ENCODE measurements at regions not wholly inside any gene's neighbourhood (a gene's known extent, or its start where the extent isn't known, plus 50 kb on each side); places are given as distances from the start of the nearest gene placed in this dataset.

GRCh38 chr16:80489173-80489572, 51.6 kb upstream of the DYNLRB2 start:
- Histone ChIP-seq H3K4me3 (ENCODE audit: low read length in 3 of 3) (no peak overlapping the region), H3K4me1 (ENCODE audit: control insufficient read depth in 3 of 3, insufficient read depth in 3 of 3, low read length in 3 of 3) (no peaks in the 10 kb centered on the region), H3K36me3 (ENCODE audit: control insufficient read depth in 3 of 3, insufficient read depth in 3 of 3, low read length in 3 of 3) (no peaks in the 10 kb centered on the region), H3K9ac (ENCODE audit: low read depth in 1 of 3, low read length in 3 of 3) (no peak overlapping the region), H3K27ac (ENCODE audit: low read depth, low read length) (no peak overlapping the region), H3K27me3 (ENCODE audit: control insufficient read depth in 3 of 3, insufficient read depth in 3 of 3, low read length in 3 of 3) (peaks cover 0 to 4% (median 0%) of the 10 kb centered on the region in 3 donors), H3K9me3 (ENCODE audit: control insufficient read depth in 3 of 3, low read length in 3 of 3) (no peaks in the 10 kb centered on the region)

GRCh38 chr16:80488167-80488566, 52.6 kb upstream of the DYNLRB2 start:
- no peak overlapping the region for H3K27ac ChIP-seq (ENCODE audit: low read depth, low read length)
- H3K36me3 ChIP-seq (ENCODE audit: control insufficient read depth in 3 of 3, insufficient read depth in 3 of 3, low read length in 3 of 3): no peaks in the 10 kb centered on the region
- no peaks in the 10 kb centered on the region for H3K9me3 ChIP-seq (ENCODE audit: control insufficient read depth in 3 of 3, low read length in 3 of 3)
- H3K4me1 ChIP-seq (ENCODE audit: control insufficient read depth in 3 of 3, insufficient read depth in 3 of 3, low read length in 3 of 3): no peaks in the 10 kb centered on the region
- peaks cover 0 to 4% (median 0%) of the 10 kb centered on the region in 3 donors for H3K27me3 ChIP-seq (ENCODE audit: control insufficient read depth in 3 of 3, insufficient read depth in 3 of 3, low read length in 3 of 3)
- H3K9ac ChIP-seq (ENCODE audit: low read depth in 1 of 3, low read length in 3 of 3): no peak overlapping the region
- no peak overlapping the region for H3K4me3 ChIP-seq (ENCODE audit: low read length in 3 of 3)

GRCh38 chr16:80480664-80481063, 60.1 kb upstream of the DYNLRB2 start:
- Histone ChIP-seq H3K9ac (ENCODE audit: low read depth in 1 of 3, low read length in 3 of 3) (no peak overlapping the region), H3K9me3 (ENCODE audit: control insufficient read depth in 3 of 3, low read length in 3 of 3) (no peaks in the 10 kb centered on the region), H3K4me1 (ENCODE audit: control insufficient read depth in 3 of 3, insufficient read depth in 3 of 3, low read length in 3 of 3) (no peaks in the 10 kb centered on the region), H3K36me3 (ENCODE audit: control insufficient read depth in 3 of 3, insufficient read depth in 3 of 3, low read length in 3 of 3) (no peaks in the 10 kb centered on the region), H3K27me3 (ENCODE audit: control insufficient read depth in 3 of 3, insufficient read depth in 3 of 3, low read length in 3 of 3) (peaks cover 0 to 4% (median 0%) of the 10 kb centered on the region in 3 donors), H3K4me3 (ENCODE audit: low read length in 3 of 3) (no peak overlapping the region), H3K27ac (ENCODE audit: low read depth, low read length) (no peak overlapping the region)

- Histone ChIP-seq H3K9me3 (ENCODE audit: control insufficient read depth in 3 of 3, low read length in 3 of 3) (no peaks in the 10 kb centered on the region), H3K36me3 (ENCODE audit: control insufficient read depth in 3 of 3, insufficient read depth in 3 of 3, low read length in 3 of 3) (no peaks in the 10 kb centered on the region), H3K4me3 (ENCODE audit: low read length in 3 of 3) (no peak overlapping the region), H3K9ac (ENCODE audit: low read depth in 1 of 3, low read length in 3 of 3) (no peak overlapping the region), H3K4me1 (ENCODE audit: control insufficient read depth in 3 of 3, insufficient read depth in 3 of 3, low read length in 3 of 3) (no peaks in the 10 kb centered on the region), H3K27me3 (ENCODE audit: control insufficient read depth in 3 of 3, insufficient read depth in 3 of 3, low read length in 3 of 3) (no peaks in the 10 kb centered on the region), H3K27ac (ENCODE audit: low read depth, low read length) (no peak overlapping the region)
Observed at GRCh38 chr16:80477838-80478237, 63.0 kb upstream of the DYNLRB2 start.

- Histone ChIP-seq H3K9me3 (ENCODE audit: control insufficient read depth in 3 of 3, low read length in 3 of 3) (peaks cover 0 to 5% (median 2%) of the 10 kb centered on the region in 3 donors), H3K27me3 (ENCODE audit: control insufficient read depth in 3 of 3, insufficient read depth in 3 of 3, low read length in 3 of 3) (peaks cover 0 to 2% (median 0%) of the 10 kb centered on the region in 3 donors), H3K27ac (ENCODE audit: low read depth, low read length) (no peak overlapping the region), H3K9ac (ENCODE audit: low read depth in 1 of 3, low read length in 3 of 3) (no peak overlapping the region), H3K4me1 (ENCODE audit: control insufficient read depth in 3 of 3, insufficient read depth in 3 of 3, low read length in 3 of 3) (peaks cover 0 to 4% (median 0%) of the 10 kb centered on the region in 3 donors), H3K4me3 (ENCODE audit: low read length in 3 of 3) (no peak overlapping the region), H3K36me3 (ENCODE audit: control insufficient read depth in 3 of 3, insufficient read depth in 3 of 3, low read length in 3 of 3) (no peaks in the 10 kb centered on the region)
Observed at GRCh38 chr16:80468029-80468428, 72.8 kb upstream of the DYNLRB2 start.

- Histone ChIP-seq H3K4me1 (ENCODE audit: control insufficient read depth in 3 of 3, insufficient read depth in 3 of 3, low read length in 3 of 3) (peaks cover 0 to 4% (median 0%) of the 10 kb centered on the region in 3 donors), H3K36me3 (ENCODE audit: control insufficient read depth in 3 of 3, insufficient read depth in 3 of 3, low read length in 3 of 3) (no peaks in the 10 kb centered on the region), H3K27ac (ENCODE audit: low read depth, low read length) (no peak overlapping the region), H3K9me3 (ENCODE audit: control insufficient read depth in 3 of 3, low read length in 3 of 3) (peaks cover 0 to 4% (median 2%) of the 10 kb centered on the region in 3 donors), H3K27me3 (ENCODE audit: control insufficient read depth in 3 of 3, insufficient read depth in 3 of 3, low read length in 3 of 3) (peaks cover 0 to 2% (median 0%) of the 10 kb centered on the region in 3 donors), H3K9ac (ENCODE audit: low read depth in 1 of 3, low read length in 3 of 3) (no peak overlapping the region), H3K4me3 (ENCODE audit: low read length in 3 of 3) (no peak overlapping the region)
Observed at GRCh38 chr16:80466024-80466987, 74.5 kb upstream of the DYNLRB2 start.

GRCh38 chr16:80463751-80464495, 76.9 kb upstream of the DYNLRB2 start:
- peaks cover 0 to 2% (median 0%) of the 10 kb centered on the region in 3 donors for H3K27me3 ChIP-seq (ENCODE audit: control insufficient read depth in 3 of 3, insufficient read depth in 3 of 3, low read length in 3 of 3)

GRCh38 chr16:80463326-80463725, 77.5 kb upstream of the DYNLRB2 start:
- Histone ChIP-seq H3K4me1 (ENCODE audit: control insufficient read depth in 3 of 3, insufficient read depth in 3 of 3, low read length in 3 of 3) (peaks cover 0 to 4% (median 0%) of the 10 kb centered on the region in 3 donors), H3K27me3 (ENCODE audit: control insufficient read depth in 3 of 3, insufficient read depth in 3 of 3, low read length in 3 of 3) (peaks cover 0 to 2% (median 0%) of the 10 kb centered on the region in 3 donors), H3K9me3 (ENCODE audit: control insufficient read depth in 3 of 3, low read length in 3 of 3) (no peaks in the 10 kb centered on the region), H3K9ac (ENCODE audit: low read depth in 1 of 3, low read length in 3 of 3) (no peak overlapping the region), H3K36me3 (ENCODE audit: control insufficient read depth in 3 of 3, insufficient read depth in 3 of 3, low read length in 3 of 3) (no peaks in the 10 kb centered on the region), H3K4me3 (ENCODE audit: low read length in 3 of 3) (no peak overlapping the region), H3K27ac (ENCODE audit: low read depth, low read length) (no peak overlapping the region)

More at GRCh38 chr16:80463751-80464495, 76.9 kb upstream of the DYNLRB2 start:
- Histone ChIP-seq H3K36me3 (ENCODE audit: control insufficient read depth in 3 of 3, insufficient read depth in 3 of 3, low read length in 3 of 3) (no peaks in the 10 kb centered on the region), H3K4me3 (ENCODE audit: low read length in 3 of 3) (no peak overlapping the region), H3K4me1 (ENCODE audit: control insufficient read depth in 3 of 3, insufficient read depth in 3 of 3, low read length in 3 of 3) (peaks cover 0 to 4% (median 0%) of the 10 kb centered on the region in 3 donors), H3K9ac (ENCODE audit: low read depth in 1 of 3, low read length in 3 of 3) (no peak overlapping the region), H3K9me3 (ENCODE audit: control insufficient read depth in 3 of 3, low read length in 3 of 3) (no peaks in the 10 kb centered on the region), H3K27ac (ENCODE audit: low read depth, low read length) (no peak overlapping the region)

- H3K9ac ChIP-seq (ENCODE audit: low read depth in 1 of 3, low read length in 3 of 3): no peak overlapping the region
- H3K27me3 ChIP-seq (ENCODE audit: control insufficient read depth in 3 of 3, insufficient read depth in 3 of 3, low read length in 3 of 3): peaks cover 0 to 2% (median 0%) of the 10 kb centered on the region in 3 donors
- H3K4me3 ChIP-seq (ENCODE audit: low read length in 3 of 3): no peak overlapping the region
- peaks cover 0 to 4% (median 0%) of the 10 kb centered on the region in 3 donors for H3K4me1 ChIP-seq (ENCODE audit: control insufficient read depth in 3 of 3, insufficient read depth in 3 of 3, low read length in 3 of 3)
- H3K9me3 ChIP-seq (ENCODE audit: control insufficient read depth in 3 of 3, low read length in 3 of 3): no peaks in the 10 kb centered on the region
- no peak overlapping the region for H3K27ac ChIP-seq (ENCODE audit: low read depth, low read length)
- no peaks in the 10 kb centered on the region for H3K36me3 ChIP-seq (ENCODE audit: control insufficient read depth in 3 of 3, insufficient read depth in 3 of 3, low read length in 3 of 3)
Observed at GRCh38 chr16:80462917-80463316, 77.9 kb upstream of the DYNLRB2 start.
